Cardiac muscle cell (in vitro differentiated cells and primary cell): ENCODE measurements at regions not wholly inside any gene's neighbourhood (a gene's known extent, or its start where the extent isn't known, plus 50 kb on each side); places are given as distances from the start of the nearest gene placed in this dataset.

Experiments
- DNase-seq, 2 donors: peaks; one replicate each; pipeline versions ENCODE4 v3.0.0 to v3.0.0-alpha.2; 2010 to 2017; ENCODE audit warnings: low read depth in 1 of 2, low spot score in 1 of 2
- H3K27ac ChIP-seq: fragments of 200-600 bp; sonication (generic); 2 replicates; pipeline ENCODE4 v1.5.1; 2016
- H3K27me3 ChIP-seq: fragments of 200-600 bp; sonication (generic); 2 replicates; pipeline ENCODE4 v1.6.0; 2016; ENCODE audit warnings: control low read depth
- H3K36me3 ChIP-seq: fragments of 200-600 bp; sonication (generic); 2 replicates; pipeline ENCODE4 v1.5.1; 2016; ENCODE audit warnings: control low read depth
- H3K4me1 ChIP-seq: fragments of 200-600 bp; sonication (generic); 2 replicates; pipeline ENCODE4 v1.8.1; 2017; ENCODE audit warnings: low read depth, mild to moderate bottlenecking, mixed run types
- H3K4me3 ChIP-seq: fragments of 200-600 bp; sonication (generic); 2 replicates; pipeline ENCODE4 v1.5.1; 2016; ENCODE audit warnings: mild to moderate bottlenecking
- H3K9me3 ChIP-seq: fragments of 200-600 bp; sonication (generic); 2 replicates; pipeline ENCODE4 v1.5.1; 2017; ENCODE audit warnings: low read depth, mild to moderate bottlenecking, control low read depth
- CTCF ChIP-seq: IDR thresholded peaks from 2 replicates; pipeline ENCODE4 v1.5.1; 2012; ENCODE audit warnings: low read depth, mild to moderate bottlenecking, low read length

- no peak for TF ChIP-seq CTCF
- H3K27me3 ChIP-seq, result no peaks in the 10 kb centered on the region
- H3K4me1 ChIP-seq, result no peaks in the 10 kb centered on the region
- H3K9me3 ChIP-seq, result no peaks in the 10 kb centered on the region
- H3K4me3 ChIP-seq, result no peak overlapping the region
- H3K36me3 ChIP-seq, result no peaks in the 10 kb centered on the region
- no peak overlapping the region for H3K27ac ChIP-seq
- peak in 1 of 2 donors; percentile 8 for DNase-seq
These were observed 472.1 kb upstream of the TSHZ3 start for GRCh38 chr19:31821346-31821745.

- Histone ChIP-seq H3K27ac (no peak overlapping the region), H3K36me3 (no peaks in the 10 kb centered on the region), H3K9me3 (no peaks in the 10 kb centered on the region), H3K27me3 (no peaks in the 10 kb centered on the region), H3K4me3 (no peak overlapping the region), H3K4me1 (no peaks in the 10 kb centered on the region)
- TF ChIP-seq CTCF, result no peak
- DNase-seq, result no peak
These were observed 476.2 kb upstream of the TSHZ3 start for GRCh38 chr19:31825134-31826094.

- Histone ChIP-seq H3K27me3 (no peaks in the 10 kb centered on the region), H3K4me1 (no peaks in the 10 kb centered on the region)
These were observed 477.1 kb upstream of the TSHZ3 start for GRCh38 chr19:31826325-31826724.

GRCh38 chr19:31831421-31832175, 482.4 kb upstream of the TSHZ3 start:
- Histone ChIP-seq H3K27me3 (no peaks in the 10 kb centered on the region), H3K27ac (no peak overlapping the region), H3K36me3 (no peaks in the 10 kb centered on the region), H3K4me1 (no peaks in the 10 kb centered on the region), H3K4me3 (no peak overlapping the region), H3K9me3 (no peaks in the 10 kb centered on the region)
- DNase-seq, result no peak
- no peak for TF ChIP-seq CTCF

More at GRCh38 chr19:31826325-31826724, 477.1 kb upstream of the TSHZ3 start:
- Histone ChIP-seq H3K27ac (no peak overlapping the region), H3K36me3 (no peaks in the 10 kb centered on the region), H3K4me3 (no peak overlapping the region), H3K9me3 (no peaks in the 10 kb centered on the region)
- no peak for TF ChIP-seq CTCF
- DNase-seq, result no peak

- TF ChIP-seq CTCF, result no peak
- Histone ChIP-seq H3K9me3 (no peaks in the 10 kb centered on the region), H3K4me1 (no peaks in the 10 kb centered on the region), H3K27me3 (no peaks in the 10 kb centered on the region), H3K36me3 (no peaks in the 10 kb centered on the region), H3K4me3 (no peak overlapping the region), H3K27ac (no peak overlapping the region)
- no peak for DNase-seq
These were observed 482.9 kb upstream of the TSHZ3 start for GRCh38 chr19:31832176-31832548.
